Skin epidermis (tissue), 12 donors: ENCODE measurements at regions not wholly inside any gene's neighbourhood (a gene's known extent, or its start where the extent isn't known, plus 50 kb on each side); places are given as distances from the start of the nearest gene placed in this dataset.

ENCODE experiments used
- H3K27ac ChIP-seq, 21 experiments: fragments of 200-600 bp; sonication (generic) in 11 of 21; one replicate each; pipeline ENCODE4 v1.5.0; 2020; ENCODE audit warnings: mild to moderate bottlenecking in 3 of 21, inconsistent platforms in 2 of 21, moderate library complexity in 2 of 21
- H3K4me3 ChIP-seq, 7 experiments: fragments of 200-600 bp; sonication (generic) in 2 of 7; one replicate each; pipeline ENCODE4 v1.5.0; 2020; ENCODE audit warnings: inconsistent platforms in 2 of 7, mild to moderate bottlenecking in 2 of 7, moderate library complexity in 1 of 7

GRCh38 chr10:2122431-2123124 is 385.3 kb upstream of the ADARB2 start:
- no peak overlapping the region for H3K27ac ChIP-seq
- no peak overlapping the region for H3K4me3 ChIP-seq

- H3K27ac ChIP-seq, result no peak overlapping the region
- H3K4me3 ChIP-seq, result no peak overlapping the region
Measured at GRCh38 chr10:2121929-2122328, 384.6 kb upstream of the ADARB2 start.

GRCh38 chr10:2121315-2121714 is 384.0 kb upstream of the ADARB2 start:
- Histone ChIP-seq H3K27ac (no peak overlapping the region), H3K4me3 (no peak overlapping the region)

DNA sequence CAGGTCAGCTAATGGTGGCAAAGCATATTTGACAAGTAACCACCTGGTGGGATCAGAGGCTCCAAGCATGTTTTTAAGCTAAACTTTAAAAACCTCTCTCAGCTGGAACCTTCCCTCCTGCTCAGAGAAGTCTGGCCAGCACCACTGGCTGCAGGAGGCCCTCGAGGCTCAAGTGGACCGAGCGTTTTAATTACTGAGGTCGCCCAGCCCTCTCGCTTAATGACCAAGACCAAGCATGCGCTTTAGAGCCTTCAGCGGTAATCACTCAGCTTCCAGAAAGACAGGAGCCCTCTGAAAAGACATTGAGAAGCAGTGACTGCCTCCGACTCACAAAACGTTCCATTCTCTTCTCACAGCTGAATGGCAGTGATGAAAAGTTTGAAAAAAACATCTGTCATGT is 383.4 kb upstream of the ADARB2 start:
- H3K27ac ChIP-seq, result no peak overlapping the region

DNA sequence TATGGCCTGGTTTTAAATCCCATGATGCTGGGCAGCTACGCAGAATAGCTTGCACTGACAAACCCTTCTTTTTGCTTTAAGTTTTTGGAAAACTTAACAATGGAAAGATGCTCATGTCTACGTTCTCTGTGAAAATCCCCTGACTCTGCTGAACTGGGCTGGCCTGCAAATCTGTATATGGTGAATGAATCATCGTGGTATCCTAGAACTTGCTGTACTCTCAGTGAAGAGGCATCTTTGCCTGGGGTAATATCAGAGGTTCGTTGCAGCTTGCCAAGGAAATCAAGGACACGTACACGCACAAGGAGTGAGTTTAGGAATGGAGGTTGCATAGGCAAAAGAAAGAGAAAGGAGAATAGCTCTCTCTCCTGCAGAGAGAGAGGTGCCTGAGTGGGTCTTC is 382.0 kb upstream of the ADARB2 start:
- no peak overlapping the region for H3K4me3 ChIP-seq

More for the DNA sequence above, 383.4 kb upstream of the ADARB2 start:
- H3K4me3 ChIP-seq, result no peak overlapping the region

GRCh38 chr10:2118201-2118600 is 380.9 kb upstream of the ADARB2 start:
- Histone ChIP-seq H3K4me3 (no peak overlapping the region), H3K27ac (no peak overlapping the region)

More for the DNA sequence above, 382.0 kb upstream of the ADARB2 start:
- no peak overlapping the region for H3K27ac ChIP-seq

GRCh38 chr10:2117641-2118040 is 380.3 kb upstream of the ADARB2 start:
- Histone ChIP-seq H3K27ac (no peak overlapping the region), H3K4me3 (no peak overlapping the region)

DNA sequence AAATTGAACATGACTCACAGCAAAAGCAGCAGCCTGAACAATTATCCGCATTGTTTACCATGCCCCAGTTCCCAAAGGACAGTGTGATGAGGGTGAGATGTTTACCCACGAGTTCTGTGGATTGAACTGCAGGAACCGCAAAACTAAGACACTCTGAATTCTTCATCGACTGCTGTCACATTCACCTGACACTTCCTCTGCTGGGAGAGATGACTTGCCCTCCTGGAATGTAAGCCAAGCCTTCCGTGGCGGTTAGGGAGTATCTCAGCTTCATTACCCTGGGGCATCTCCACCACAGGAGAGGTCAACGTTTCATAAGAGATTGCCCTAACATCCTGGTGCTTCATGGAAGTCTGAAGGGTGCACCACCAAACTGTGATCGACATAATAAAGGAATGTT is 374.6 kb upstream of the ADARB2 start:
- Histone ChIP-seq H3K27ac (no peak overlapping the region), H3K4me3 (no peak overlapping the region)

GRCh38 chr10:2108496-2108895 is 371.2 kb upstream of the ADARB2 start:
- Histone ChIP-seq H3K4me3 (no peak overlapping the region), H3K27ac (no peak overlapping the region)

GRCh38 chr10:2106641-2107040 is 369.3 kb upstream of the ADARB2 start:
- H3K4me3 ChIP-seq, result no peak overlapping the region
- H3K27ac ChIP-seq, result no peak overlapping the region

DNA sequence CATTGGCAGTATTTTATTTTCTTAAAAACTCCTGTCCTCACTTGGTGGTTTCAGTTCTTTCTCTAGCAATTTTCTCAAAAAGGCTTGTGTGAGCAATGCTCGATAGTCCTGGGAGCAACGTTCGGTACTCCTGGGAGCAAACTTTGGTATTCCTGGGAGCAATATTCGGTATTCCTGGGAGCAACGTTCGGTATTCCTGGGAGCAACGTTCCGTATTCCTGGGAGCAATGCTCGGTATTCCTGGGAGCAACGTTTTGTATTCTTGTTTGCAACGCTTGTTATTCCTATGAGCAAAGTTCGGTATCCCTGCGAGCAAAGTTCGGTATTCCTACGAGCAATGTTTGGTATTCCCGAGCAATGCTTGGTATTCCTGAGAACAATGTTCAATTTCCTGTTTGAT is 362.0 kb upstream of the ADARB2 start:
- no peak overlapping the region for H3K4me3 ChIP-seq
- H3K27ac ChIP-seq, result no peak overlapping the region

DNA sequence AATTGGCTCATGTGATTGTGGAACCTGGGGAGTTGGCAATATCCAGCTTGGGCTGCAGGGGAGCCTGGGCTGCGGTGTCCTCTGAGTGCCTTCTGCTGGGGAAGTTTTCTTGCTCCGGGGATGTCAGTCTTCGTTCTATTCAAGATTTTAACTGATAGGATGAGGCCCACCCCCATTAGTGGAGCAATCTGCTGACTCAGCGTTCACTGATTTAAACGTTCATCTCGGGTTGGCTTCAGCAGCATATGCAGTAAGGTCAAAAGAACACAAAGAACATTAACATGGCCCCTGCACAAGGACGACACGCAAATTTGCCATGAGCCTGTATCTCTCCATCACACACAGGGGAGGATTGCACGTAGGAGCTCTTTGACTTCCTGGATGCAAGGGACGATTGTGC is 360.6 kb upstream of the ADARB2 start:
- H3K27ac ChIP-seq, result no peak overlapping the region
- no peak overlapping the region for H3K4me3 ChIP-seq

GRCh38 chr10:2094171-2094570 is 356.8 kb upstream of the ADARB2 start:
- no peak overlapping the region for H3K27ac ChIP-seq
- H3K4me3 ChIP-seq, result no peak overlapping the region

- no peak overlapping the region for H3K4me3 ChIP-seq
- H3K27ac ChIP-seq, result no peak overlapping the region
Measured at GRCh38 chr10:2083591-2083990, 346.3 kb upstream of the ADARB2 start.

GRCh38 chr10:2081501-2081900 is 344.2 kb upstream of the ADARB2 start:
- H3K4me3 ChIP-seq, result no peak overlapping the region
- no peak overlapping the region for H3K27ac ChIP-seq

DNA sequence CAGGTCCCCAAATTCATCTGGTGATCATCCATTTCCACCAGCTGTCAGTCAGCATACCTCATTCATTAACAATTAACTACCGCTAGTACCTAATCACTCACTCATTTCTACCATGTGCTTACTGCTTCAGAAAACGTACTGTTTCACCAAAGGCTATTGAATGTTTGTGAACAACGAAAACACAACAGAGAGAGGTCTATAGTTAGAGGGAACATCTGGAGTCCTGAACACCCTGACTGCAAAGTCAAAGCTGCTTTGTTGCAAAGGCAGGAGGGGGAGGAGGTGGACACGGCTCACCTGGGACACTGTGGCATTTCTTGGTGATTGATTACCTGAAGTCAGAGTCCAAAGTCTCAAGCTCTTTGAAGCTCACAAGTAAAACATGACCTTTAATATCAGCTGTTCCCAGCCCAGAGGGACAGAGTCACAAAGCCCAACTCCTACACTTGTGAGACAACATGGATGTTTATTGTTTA is 342.3 kb upstream of the ADARB2 start:
- Histone ChIP-seq H3K4me3 (no peak overlapping the region), H3K27ac (no peak overlapping the region)

GRCh38 chr10:2077231-2077630 is 339.9 kb upstream of the ADARB2 start:
- no peak overlapping the region for H3K4me3 ChIP-seq

GRCh38 chr10:2076528-2076927 is 339.2 kb upstream of the ADARB2 start:
- Histone ChIP-seq H3K27ac (no peak overlapping the region), H3K4me3 (no peak overlapping the region)

More at GRCh38 chr10:2077231-2077630, 339.9 kb upstream of the ADARB2 start:
- H3K27ac ChIP-seq, result no peak overlapping the region

DNA sequence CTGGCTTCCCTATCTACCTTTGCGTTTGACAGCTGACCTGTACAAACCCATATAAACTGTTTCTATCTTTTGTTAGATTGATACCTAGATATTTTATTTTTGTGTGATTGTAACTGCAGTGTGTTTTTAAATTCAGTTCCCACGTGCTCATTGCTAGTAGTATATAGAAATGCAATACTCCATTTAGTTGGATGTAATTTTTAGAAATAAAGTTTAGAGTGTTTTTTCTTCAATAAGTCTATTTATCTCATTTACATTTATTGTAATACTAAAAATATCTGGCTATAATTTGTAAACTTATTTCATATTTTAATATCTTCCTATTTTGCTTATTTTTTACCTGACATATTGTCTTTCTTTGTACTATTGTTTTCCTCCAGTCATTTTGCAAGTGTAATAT is 329.7 kb upstream of the ADARB2 start:
- Histone ChIP-seq H3K27ac (no peak overlapping the region), H3K4me3 (no peak overlapping the region)

- Histone ChIP-seq H3K4me3 (no peak overlapping the region), H3K27ac (no peak overlapping the region)
Measured at GRCh38 chr10:2054728-2055127, 317.4 kb upstream of the ADARB2 start.

- Histone ChIP-seq H3K4me3 (no peak overlapping the region), H3K27ac (no peak overlapping the region)
Measured at GRCh38 chr10:2053805-2054204, 316.5 kb upstream of the ADARB2 start.

GRCh38 chr10:2051108-2051507 is 313.8 kb upstream of the ADARB2 start:
- Histone ChIP-seq H3K27ac (no peak overlapping the region), H3K4me3 (no peak overlapping the region)
